Left cardiac atrium (tissue), 4 donors: ENCODE measurements at regions not wholly inside any gene's neighbourhood (a gene's known extent, or its start where the extent isn't known, plus 50 kb on each side); places are given as distances from the start of the nearest gene placed in this dataset.

Experiments used
- ATAC-seq, 2 donors: fragments of 200-7000 bp; cut with Tn5 transposase; one replicate each; pipeline ENCODE4 v1.9.1; 2020; ENCODE audit warnings: mild to moderate bottlenecking in 2 of 2, moderate library complexity in 2 of 2
- DNase-seq: peaks from one replicate; pipeline ENCODE4 v3.0.0-alpha.2; 2020
- intact Hi-C, 2 donors: fragments of 100-400 bp; cut with DNase I; formaldehyde crosslinking; loops; one replicate each; pipeline versions ENCODE4 v1.14.1 to v1.15.1; 2022 to 2023
- donor health status: DM: no; HTN: yes; CAD: no.
- donor health status: DM: no; HTN: yes; CAD: no; lungs with severe emphysema.
- donor health status: DM: yes; HTN: yes; CAD: no.
- donor health status: Dilated cardiomyopathy.

DNA sequence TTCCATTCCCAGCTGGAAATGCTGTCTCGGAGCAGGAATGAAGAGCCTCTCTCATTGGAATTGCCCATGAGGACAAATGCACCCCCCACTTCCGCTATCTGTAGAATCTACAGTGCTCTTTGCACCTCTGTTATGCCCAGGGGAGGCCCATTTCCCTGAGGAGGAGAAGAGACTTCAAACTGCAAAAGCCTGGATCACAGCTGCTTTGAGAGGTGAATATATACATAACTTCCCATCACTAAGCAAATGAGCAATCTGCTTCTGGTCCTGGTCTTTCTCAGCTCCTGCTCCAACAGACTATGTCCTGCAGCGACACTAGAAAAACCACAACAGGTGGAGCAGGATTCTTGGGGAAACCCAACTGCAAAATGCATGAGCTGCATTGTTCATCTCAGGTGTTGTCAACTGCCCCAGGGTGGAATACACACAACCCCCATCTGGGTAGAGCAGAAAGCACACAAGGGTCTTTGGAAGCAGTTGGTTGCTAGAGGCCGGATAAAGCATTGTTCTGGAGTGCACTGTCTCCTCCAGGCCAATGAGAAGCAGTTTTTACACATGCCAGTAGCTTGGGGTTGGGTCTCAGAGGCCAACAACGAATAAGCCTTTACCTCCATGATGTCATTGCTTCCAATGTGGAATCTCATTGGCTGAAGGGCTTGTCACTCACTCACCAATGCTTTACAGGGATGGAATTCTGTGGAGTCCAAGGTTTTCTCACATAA lies 67.7 kb upstream of the RAB4A start:
- ATAC-seq, result no peak
- DNase-seq, result no peak
- intact Hi-C loops, result no loop called here

DNA sequence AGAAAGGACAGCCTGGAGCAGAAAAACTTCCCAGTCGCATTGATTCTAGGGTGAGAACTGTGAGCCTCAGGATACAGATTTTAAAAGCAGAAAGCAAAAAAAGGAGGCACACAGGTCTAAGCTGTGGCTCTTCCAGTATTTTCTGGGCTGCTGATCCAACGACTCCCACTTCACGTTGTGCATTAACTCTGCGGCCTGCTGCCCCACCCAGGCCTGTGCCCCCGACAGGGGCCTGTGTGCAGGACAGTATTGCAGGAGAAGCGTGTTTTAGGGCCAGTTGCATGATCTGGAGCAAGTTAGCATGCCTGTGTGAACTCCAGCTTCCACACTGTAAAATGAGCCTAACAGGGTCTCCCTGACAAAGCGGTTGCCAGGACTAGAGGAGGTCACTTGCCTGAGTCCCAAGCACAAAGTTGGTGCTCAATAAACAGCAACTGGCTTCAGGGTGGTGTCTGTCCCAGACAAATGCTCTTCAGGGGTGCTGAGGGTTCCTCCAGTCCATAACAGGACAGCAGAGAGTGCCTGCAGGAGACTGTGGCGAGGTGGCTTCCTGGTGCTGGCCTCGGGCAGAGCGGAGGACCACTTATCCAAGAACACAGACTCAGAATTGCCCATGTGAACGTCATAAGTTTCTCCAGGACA lies 66.8 kb upstream of the RAB4A start:
- DNase-seq (no peak), ATAC-seq (no peak)
- intact Hi-C loops, result no loop called here

GRCh38 chr1:229204921-229205777 lies 65.8 kb upstream of the RAB4A start:
- ATAC-seq, result peak; percentile 64 to 71
- DNase-seq, result peak; percentile 62

GRCh38 chr1:229205854-229206253 lies 65.1 kb upstream of the RAB4A start:
- DNase-seq (no peak), ATAC-seq (peak in 1 of 2 donors; percentile 33)
- intact Hi-C loops, result no loop called here

More at GRCh38 chr1:229204921-229205777, 65.8 kb upstream of the RAB4A start:
- intact Hi-C loops, result no loop called here

GRCh38 chr1:229207916-229208315 lies 63.0 kb upstream of the RAB4A start:
- intact Hi-C loops, result no loop called here
- ATAC-seq (no peak), DNase-seq (no peak)

GRCh38 chr1:229208481-229208880 lies 62.4 kb upstream of the RAB4A start:
- ATAC-seq (no peak), DNase-seq (no peak)
- intact Hi-C loops, result no loop called here

DNA sequence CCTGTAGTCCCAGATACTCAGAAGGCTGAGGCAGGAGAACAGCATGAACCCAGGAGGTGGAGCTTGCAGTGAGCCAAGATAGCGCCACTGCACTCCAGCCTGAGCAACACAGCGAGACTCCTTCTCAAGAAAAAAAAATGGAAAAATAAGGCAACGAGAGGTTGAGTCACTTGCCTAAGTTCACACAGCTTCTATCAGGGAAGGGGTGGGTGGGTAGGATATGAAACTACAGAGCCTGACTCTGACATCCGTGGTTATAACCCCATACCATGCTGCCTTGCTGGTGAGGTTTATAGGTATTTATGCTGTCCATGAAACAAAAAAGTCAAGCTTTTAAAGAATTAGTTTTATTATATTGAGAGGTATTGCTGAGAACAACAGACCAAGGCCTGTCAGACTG lies 61.5 kb upstream of the RAB4A start:
- ATAC-seq (no peak), DNase-seq (no peak)
- intact Hi-C loops, result no loop called here

- intact Hi-C loops, result no loop called here
- peak; percentile 35 to 77 for ATAC-seq
- DNase-seq, result peak; percentile 49
Measured at GRCh38 chr1:229209816-229210215, 61.1 kb upstream of the RAB4A start.

DNA sequence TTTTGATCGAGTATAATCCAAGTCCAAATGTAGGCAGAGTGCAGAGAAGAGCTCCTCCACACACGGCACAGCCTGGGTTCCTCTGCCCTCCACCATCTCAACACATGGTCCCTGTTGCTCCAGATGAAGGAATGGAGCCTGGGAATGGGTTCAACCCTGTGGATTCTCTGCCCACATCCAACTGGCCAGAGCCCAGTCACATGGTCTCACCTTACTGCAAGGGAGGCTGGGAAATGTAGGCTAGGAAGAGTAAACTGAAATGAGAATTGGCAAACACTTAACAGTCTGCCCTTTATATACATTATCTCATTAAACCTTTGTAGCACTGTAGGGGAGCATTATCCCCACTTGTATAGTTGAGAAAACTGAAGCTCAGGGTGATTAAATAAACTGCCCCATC lies 60.1 kb upstream of the RAB4A start:
- intact Hi-C loops, result no loop called here
- DNase-seq (no peak), ATAC-seq (no peak)

GRCh38 chr1:229213797-229214196 lies 57.1 kb upstream of the RAB4A start:
- ATAC-seq (no peak), DNase-seq (no peak)
- intact Hi-C loops, result no loop called here

GRCh38 chr1:229217716-229218115 lies 53.2 kb upstream of the RAB4A start:
- DNase-seq (no peak), ATAC-seq (no peak)
- intact Hi-C loops, result no loop called here

GRCh38 chr1:229218612-229219025 lies 52.3 kb upstream of the RAB4A start:
- DNase-seq (no peak), ATAC-seq (no peak)
- intact Hi-C loops, result no loop called here

DNA sequence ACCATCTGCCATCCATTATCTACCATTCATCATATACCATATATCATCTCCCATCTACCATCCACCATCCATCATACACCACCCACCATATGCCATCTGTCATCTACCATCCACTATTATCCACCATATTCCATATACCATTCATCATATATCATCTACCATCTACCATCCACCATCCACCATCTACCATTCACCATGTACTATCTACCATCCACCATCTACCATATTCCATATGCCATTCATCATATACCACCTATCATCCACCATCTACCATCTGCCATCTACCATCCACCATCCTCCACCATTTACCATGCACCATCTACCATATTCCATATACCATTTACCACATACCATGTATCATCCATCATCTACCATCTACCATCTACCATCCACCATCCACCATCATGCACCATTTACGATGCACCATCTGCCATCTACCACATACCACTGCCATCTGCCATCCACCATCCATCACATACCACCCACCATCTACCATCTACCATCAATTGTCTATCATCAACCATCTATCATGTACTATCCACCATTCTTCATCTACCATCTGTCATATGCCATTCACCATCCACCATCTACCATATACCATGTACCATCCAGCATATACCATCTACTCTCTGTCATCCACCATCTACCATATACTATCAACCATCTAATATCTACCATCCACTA lies 50.6 kb upstream of the RAB4A start:
- DNase-seq, result no peak
- ATAC-seq, result no peak
- intact Hi-C loops, result loop anchor here in 1 of 2 donors (10.0 kb wide), 2 partner anchors 66 to 526 kb away; no protein-coding TSS in a partner anchor

- intact Hi-C loops, result loop anchor here in 1 of 2 donors (10.0 kb wide), 2 partner anchors 67 to 527 kb away; no protein-coding TSS in a partner anchor
- peak; percentile 47 for DNase-seq
- peak in 1 of 2 donors; percentile 42 for ATAC-seq
Measured at GRCh38 chr1:229221106-229222019, 49.5 kb upstream of the RAB4A start.
